Right atrium auricular region (tissue), 2 donors: ENCODE measurements at regions not wholly inside any gene's neighbourhood (a gene's known extent, or its start where the extent isn't known, plus 50 kb on each side); places are given as distances from the start of the nearest gene placed in this dataset.

Source experiments
- DNase-seq: peaks from one replicate; pipeline ENCODE4 v3.0.0-alpha.2; 2019; ENCODE audit warnings: low spot score
- H3K27ac ChIP-seq, 2 donors: fragments of 200-600 bp; sonication (generic); 1 replicate in 1 of 2; 2 replicates in 1 of 2; pipeline ENCODE4 v1.5.1; 2016 to 2019
- H3K27me3 ChIP-seq, 2 donors: fragments of 200-600 bp; sonication (generic); one replicate each; pipeline versions ENCODE4 v1.5.1 to v1.6.0; 2017 to 2019
- H3K36me3 ChIP-seq: fragments of 200-600 bp; sonication (generic); one replicate; pipeline ENCODE4 v1.5.1; 2016
- H3K4me1 ChIP-seq, 2 donors: fragments of 200-600 bp; sonication (generic); one replicate each; pipeline versions ENCODE4 v1.5.1 to v1.6.0; 2017 to 2019
- H3K4me3 ChIP-seq, 2 donors: fragments of 200-600 bp; sonication (generic); 1 replicate in 1 of 2; 2 replicates in 1 of 2; pipeline ENCODE4 v1.5.1; 2017 to 2019; ENCODE audit warnings: mild to moderate bottlenecking in 1 of 2, moderate library complexity in 1 of 2
- H3K9me3 ChIP-seq, 2 donors: fragments of 200-600 bp; sonication (generic); one replicate each; pipeline ENCODE4 v1.5.1; 2019
- TF ChIP-seq, protein P1 (sequence below), 2 donors: fragments of 200-600 bp; sonication (generic); IDR thresholded peaks; one replicate each; pipeline ENCODE4 v1.5.1; 2019; ENCODE audit warnings: antibody characterized with exemption in 2 of 2

DNA sequence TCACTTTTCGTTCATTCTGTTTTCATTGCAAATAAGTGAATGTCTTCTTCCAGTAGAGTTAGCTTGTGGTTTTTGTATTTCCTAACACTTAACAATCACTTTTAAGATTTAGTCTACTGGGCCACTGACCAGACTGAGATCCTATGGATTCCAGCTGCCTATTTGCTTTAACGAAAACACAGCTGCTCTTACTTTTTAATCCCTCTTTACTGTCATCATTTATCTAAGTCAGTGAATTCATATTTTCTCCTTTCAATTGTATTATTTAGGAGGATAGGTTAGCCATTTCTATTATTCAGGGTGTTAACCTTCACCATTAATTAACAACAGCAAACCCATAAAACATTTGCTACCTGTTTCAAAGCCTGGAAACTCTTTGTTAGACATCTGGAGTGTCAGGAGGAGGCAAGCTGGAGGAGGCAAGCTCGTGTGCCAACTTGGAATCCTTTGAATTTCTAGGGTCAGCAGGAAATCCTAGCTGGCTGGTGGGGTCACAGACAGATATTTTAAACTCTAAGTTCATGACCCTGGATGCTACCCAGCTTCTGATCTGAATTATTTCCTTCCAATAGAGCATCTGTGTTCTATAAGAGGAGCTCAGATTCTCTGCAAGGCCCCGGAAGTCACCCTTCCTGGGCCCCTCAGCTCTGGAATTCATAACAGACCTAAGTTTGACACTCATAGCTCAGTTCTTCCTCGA lies 385.3 kb downstream of the RBM43 start:
- Histone ChIP-seq H3K9me3 (no peaks in the 10 kb centered on the region), H3K36me3 (no peaks in the 10 kb centered on the region), H3K27me3 (no peaks in the 10 kb centered on the region), H3K4me3 (no peak overlapping the region), H3K4me1 (no peaks in the 10 kb centered on the region), H3K27ac (no peak overlapping the region)
- TF ChIP-seq, protein P1, sequence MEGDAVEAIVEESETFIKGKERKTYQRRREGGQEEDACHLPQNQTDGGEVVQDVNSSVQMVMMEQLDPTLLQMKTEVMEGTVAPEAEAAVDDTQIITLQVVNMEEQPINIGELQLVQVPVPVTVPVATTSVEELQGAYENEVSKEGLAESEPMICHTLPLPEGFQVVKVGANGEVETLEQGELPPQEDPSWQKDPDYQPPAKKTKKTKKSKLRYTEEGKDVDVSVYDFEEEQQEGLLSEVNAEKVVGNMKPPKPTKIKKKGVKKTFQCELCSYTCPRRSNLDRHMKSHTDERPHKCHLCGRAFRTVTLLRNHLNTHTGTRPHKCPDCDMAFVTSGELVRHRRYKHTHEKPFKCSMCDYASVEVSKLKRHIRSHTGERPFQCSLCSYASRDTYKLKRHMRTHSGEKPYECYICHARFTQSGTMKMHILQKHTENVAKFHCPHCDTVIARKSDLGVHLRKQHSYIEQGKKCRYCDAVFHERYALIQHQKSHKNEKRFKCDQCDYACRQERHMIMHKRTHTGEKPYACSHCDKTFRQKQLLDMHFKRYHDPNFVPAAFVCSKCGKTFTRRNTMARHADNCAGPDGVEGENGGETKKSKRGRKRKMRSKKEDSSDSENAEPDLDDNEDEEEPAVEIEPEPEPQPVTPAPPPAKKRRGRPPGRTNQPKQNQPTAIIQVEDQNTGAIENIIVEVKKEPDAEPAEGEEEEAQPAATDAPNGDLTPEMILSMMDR (IDR thresholded peaks at IDR 0.05) = no peak
- no peak for DNase-seq

DNA sequence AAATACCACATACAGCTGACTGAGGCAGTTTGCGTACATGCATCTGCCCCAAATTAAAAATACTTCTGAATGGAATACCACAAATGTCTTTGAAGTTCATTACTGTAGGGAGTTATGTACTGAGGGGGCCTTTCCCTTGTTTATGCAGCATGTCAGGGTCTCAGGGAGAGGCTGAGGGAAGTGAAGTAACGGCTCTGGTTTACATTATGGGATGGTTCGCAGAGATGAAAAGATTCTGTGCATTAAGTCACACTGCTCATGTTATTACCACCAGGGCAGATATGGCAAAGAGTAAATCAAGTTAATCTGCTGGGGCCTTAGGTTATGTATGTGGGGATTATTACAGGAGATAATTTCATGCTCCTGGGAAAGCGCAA lies 385.9 kb upstream of the RND3 start:
- TF ChIP-seq, protein P1 (IDR thresholded peaks at IDR 0.05) = no peak
- no peaks in the 10 kb centered on the region for H3K36me3 ChIP-seq
- H3K27ac ChIP-seq = no peak overlapping the region
- no peaks in the 10 kb centered on the region for H3K9me3 ChIP-seq
- H3K4me3 ChIP-seq = no peak overlapping the region
- no peaks in the 10 kb centered on the region for H3K27me3 ChIP-seq
- no peaks in the 10 kb centered on the region for H3K4me1 ChIP-seq
- no peak for DNase-seq

DNA sequence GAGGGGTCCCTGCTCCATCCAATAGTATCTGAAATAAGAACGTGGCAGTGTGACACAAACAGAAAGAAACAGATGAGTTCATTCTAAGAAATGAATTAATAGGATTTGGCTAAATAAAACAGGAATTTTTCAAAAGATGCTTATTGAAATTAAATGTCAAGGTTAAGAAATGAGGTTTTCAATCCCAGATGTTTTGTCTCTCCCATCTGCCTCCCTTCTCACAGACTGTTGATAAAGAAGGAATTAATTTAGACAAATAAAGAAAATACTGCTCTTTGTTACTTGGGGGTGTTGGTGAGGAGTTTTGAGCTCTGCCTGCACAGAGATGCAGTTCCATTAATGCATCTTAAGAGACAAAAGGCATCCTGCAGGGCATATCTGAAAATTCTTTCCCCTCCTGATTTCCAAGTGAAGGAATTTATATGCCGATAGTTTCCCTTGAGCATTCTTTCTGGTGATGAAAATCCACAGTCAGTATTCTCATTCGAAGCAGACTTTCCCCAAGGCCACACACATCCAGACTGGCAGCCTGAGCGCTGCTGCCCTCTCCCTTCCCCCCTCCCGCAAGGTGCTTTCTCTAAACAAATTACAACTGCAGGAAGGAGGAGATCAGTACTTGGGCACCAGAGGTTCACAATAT lies 385.4 kb upstream of the RND3 start:
- TF ChIP-seq, protein P1 (IDR thresholded peaks at IDR 0.05) = no peak
- no peaks in the 10 kb centered on the region for H3K4me1 ChIP-seq
- H3K9me3 ChIP-seq = no peaks in the 10 kb centered on the region
- DNase-seq = no peak
- no peaks in the 10 kb centered on the region for H3K36me3 ChIP-seq
- H3K4me3 ChIP-seq = no peak overlapping the region
- H3K27me3 ChIP-seq = no peaks in the 10 kb centered on the region
- H3K27ac ChIP-seq = no peak overlapping the region

DNA sequence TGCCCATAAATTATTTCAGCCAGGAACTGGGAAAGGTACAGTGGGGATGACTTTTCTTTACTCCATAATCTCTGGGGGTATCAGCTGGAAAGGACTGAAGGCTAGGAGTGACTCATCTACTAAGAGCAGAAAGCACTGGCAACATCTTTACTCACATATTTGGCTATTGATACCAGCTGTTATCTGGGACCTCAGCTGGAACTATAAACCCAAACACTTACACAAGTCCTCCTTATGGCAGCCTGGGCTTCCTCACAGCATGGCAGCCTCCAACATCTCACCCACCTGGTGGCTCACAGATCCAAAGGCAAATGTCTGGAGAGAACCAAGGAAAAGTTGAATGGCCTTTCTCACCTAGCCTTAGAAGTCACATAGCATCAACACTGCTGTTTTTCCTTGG lies 379.0 kb upstream of the RND3 start:
- TF ChIP-seq, protein P1 (IDR thresholded peaks at IDR 0.05) = no peak
- no peak for DNase-seq
- no peaks in the 10 kb centered on the region for H3K36me3 ChIP-seq

DNA sequence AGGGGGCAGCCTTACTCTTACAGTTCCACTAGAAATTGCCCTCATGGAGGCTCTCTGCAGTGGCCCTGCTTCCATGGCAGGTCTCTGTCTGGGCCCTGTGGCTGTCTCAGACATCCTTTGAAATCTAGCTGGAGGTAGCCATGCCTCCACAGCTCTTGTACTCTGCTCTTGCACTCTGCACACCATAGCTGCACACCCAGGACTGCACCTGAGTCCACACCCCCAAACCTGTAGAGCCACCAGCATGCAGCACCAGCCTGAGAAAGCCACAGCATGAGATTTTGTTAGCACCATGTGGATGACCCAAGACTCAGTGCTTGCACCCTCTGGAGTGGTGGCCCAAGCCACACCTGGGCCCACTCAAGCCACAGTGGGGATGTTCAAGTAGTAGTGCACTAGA lies 376.2 kb upstream of the RND3 start:
- Histone ChIP-seq H3K4me1 (no peaks in the 10 kb centered on the region), H3K9me3 (no peaks in the 10 kb centered on the region), H3K27me3 (no peaks in the 10 kb centered on the region), H3K4me3 (no peak overlapping the region), H3K27ac (no peak overlapping the region), H3K36me3 (no peaks in the 10 kb centered on the region)
- TF ChIP-seq, protein P1 (IDR thresholded peaks at IDR 0.05) = no peak
- DNase-seq = no peak

More for the DNA sequence above, 379.0 kb upstream of the RND3 start:
- H3K27me3 ChIP-seq = no peaks in the 10 kb centered on the region
- H3K4me3 ChIP-seq = no peak overlapping the region
- no peaks in the 10 kb centered on the region for H3K9me3 ChIP-seq
- no peaks in the 10 kb centered on the region for H3K4me1 ChIP-seq
- H3K27ac ChIP-seq = no peak overlapping the region
